ENCODE measurements at regions not wholly inside any gene's neighbourhood (a gene's known extent, or its start where the extent isn't known, plus 50 kb on each side); places are given as distances from the start of the nearest gene placed in this dataset.

GRCh38 chr22:22346401-22347107, 102.0 kb downstream of the VPREB1 start:
- DNase-seq: no peak

- no peak for DNase-seq
These were observed 103.7 kb downstream of the VPREB1 start for GRCh38 chr22:22348127-22348814.

DNA sequence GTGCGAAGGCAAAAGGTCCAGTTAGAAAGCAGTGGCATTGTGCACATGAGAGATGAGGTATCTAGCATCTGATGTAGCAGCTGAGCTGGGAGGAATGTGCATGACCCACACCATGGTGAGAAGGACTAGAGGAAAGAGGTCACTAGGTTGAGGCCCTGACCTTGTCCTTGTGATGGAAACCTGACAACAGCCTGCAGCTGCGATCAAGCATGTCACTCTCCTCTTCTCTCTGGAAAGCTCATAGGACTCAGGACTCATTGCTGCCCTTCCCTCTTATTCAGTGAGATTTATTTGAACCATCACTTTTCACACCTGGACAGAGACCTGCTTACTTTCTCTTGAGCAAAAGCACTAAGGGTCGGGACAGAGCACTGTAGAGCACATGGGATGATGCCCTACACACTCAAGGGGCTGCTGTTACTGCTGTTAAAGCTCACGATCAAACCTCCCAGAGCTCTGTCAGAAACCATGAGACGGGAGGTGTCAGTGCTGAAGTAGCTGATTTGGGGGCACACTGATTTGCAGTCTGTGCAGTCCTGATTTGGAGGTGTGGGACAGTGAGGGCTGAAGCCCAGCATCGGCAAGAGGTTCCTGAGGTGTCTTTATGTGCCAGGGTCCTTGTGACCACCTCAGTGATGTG, 104.3 kb downstream of the VPREB1 start:
- no peak for DNase-seq

DNA sequence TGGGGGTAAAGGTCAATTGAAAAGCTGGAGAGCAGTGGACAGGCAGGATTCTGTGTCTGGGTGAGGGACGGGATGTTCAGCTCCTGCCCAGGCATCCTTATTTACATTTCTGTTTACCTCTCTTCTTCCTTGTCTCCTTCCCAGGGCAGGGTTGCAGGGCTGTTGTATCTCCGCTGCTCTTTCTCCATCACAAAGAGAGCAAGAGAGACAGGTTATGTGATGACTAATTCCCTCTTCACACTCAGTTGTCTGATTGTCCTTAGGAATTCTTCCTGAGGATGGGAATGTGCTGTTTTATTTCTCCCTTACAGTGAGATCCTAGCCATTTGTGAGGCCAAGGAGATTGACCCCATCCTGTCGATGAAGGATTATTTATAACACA, 104.9 kb downstream of the VPREB1 start:
- DNase-seq: no peak

- no peak for DNase-seq
These were observed 106.8 kb downstream of the VPREB1 start for GRCh38 chr22:22351366-22351765.

- DNase-seq: no peak
These were observed 107.9 kb downstream of the VPREB1 start for GRCh38 chr22:22352371-22352999.

DNA sequence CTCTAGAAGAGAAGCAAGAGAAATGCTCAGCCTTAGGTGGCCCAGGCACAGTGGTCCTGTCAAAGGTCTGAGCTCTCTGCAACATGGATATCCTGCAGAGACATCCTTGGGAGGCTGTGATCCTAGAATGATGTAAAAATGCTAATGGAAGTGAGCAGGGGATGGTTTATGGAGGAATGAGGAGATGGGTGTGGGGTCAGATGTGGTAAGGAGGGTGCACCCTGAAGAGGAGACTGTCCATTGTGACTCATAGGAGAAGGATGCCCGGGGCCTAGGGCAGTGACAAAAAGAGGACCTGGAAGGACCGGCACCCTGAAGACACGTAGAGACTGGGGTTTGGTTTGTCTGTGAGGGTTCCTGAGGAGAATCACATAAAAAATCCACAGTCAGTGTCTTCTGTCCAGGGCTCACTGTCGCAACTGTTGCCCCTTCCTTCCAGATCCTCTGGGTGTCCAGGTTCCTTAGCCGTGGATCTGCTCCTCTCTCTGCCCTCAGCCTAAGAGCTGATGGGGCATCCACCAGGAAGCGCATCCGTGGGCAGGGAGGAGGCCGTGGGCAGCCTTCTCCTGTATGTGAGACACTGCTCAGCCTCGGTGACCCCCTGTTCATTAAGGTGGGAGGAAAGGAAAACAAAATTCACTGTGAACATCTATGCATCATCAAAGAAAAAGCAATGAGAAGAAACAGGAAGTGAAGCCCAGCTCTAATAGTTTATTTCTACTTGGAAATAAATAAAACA, 110.7 kb downstream of the VPREB1 start:
- DNase-seq: no peak

DNA sequence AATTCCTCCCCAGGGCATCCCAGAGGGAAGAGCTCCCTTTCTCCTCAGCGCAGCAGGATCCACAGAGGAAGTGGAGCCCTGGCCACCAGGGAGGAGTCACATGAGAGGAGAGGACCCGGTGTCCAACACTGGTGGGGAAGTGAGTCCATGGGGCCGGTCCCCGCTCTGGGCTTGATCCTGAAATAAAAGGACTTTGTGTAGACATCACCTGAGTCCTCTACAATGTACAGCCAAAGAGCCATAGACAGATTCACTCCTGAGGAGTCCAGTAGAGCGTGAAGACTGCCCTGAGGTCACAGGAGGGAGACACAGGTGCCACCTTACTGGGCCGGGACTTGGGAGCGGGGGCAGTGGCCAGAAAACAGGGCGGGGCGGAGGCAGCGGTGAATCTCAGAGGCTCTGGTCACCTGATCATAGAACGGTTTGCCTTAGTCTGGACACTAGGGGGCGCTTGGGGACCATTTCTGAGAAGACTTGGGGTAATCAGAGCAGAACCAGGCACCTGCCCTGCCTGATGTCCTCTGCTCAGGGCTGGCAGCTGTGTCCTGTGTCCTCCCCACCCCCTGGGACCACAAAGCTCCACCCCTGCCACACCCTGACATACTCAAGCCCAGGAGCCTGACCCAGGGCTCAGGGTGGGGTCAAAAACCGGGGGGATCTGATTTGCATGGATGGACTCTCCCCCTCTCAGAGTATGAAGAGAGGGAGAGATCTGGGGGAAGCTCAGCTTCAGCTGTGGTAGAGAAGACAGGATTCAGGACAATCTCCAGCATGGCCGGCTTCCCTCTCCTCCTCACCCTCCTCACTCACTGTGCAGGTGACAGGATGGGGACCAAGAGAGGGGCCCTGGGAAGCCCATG, 112.7 kb downstream of the VPREB1 start:
- DNase-seq: peak; percentile 87

DNA sequence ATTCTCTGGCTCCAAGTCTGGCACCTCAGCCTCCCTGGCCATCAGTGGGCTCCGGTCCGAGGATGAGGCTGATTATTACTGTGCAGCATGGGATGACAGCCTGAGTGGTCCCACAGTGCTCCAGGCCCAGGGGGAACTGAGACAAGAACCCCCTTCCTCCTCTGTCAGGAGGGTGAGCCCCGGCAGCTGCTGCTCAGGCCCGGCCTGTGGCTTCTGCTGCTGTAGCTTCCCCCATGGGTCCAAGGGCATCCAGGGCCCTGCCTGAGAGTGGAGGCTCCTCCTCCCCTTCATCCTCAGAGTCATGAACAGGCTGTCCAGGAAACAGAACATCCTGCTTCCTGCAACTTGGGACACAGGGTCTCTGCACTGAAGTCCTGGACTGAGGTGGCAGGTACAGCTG, 113.6 kb downstream of the VPREB1 start:
- DNase-seq: no peak

DNA sequence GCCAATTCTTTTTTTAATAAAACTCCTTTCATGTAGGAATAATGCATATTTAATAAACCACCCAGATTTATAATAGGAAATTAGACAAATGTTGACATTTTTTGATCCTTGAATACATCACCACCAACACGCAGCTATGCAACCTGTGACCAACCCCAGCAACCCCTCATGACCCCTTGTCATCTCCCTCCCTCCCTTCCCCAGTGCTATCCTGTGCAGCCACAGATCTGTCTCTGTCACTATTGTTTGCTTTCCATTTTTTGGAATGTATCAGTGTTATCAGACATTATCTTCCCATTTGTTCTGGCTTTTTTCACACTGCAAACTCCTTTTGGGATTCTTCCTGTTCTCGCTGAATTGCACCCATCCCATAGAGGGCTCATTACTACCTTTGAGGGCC, 114.1 kb downstream of the VPREB1 start:
- DNase-seq: no peak

DNA sequence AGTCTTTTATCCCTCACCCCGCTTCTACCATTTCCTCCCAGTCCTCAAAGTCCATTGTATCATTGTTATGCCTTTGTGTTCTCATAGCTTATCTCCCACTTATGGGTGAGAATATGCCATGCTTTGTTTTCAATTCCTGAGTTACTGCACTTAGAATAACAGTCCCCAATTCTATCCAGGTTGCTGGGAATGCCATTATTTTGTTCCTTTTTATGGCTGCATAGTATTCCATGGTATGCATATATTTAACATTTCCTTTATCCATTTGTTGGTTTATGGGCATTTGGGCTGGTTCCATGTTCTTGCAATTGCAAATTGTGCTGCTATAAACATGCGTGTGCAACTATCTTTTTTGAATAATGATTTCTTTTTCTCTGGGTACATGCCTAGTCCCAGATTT, 114.9 kb downstream of the VPREB1 start:
- no peak for DNase-seq

- DNase-seq: no peak
These were observed 115.4 kb downstream of the VPREB1 start for GRCh38 chr22:22360014-22360413.

- no peak for DNase-seq
These were observed 117.7 kb downstream of the VPREB1 start for GRCh38 chr22:22362311-22362710.

DNA sequence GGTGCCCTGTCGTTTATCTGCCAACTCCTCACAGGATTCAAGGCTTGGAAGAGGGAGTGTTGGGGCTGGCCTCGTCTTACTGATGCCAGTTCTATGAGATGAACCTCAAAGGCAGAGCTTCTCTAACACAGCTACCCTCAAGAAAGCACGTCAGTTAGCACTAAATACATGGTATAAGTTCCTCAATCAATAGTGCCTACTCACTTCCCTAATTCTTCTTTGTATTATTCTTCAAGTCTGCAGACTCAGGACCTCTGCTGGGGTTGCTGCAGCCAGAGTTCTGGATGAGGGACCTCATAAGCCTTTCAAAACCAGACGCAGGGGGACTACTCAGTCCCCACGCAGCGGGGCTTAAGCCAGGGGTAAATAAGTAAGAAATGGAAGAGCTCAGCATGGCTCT, 118.3 kb downstream of the VPREB1 start:
- DNase-seq: no peak

DNA sequence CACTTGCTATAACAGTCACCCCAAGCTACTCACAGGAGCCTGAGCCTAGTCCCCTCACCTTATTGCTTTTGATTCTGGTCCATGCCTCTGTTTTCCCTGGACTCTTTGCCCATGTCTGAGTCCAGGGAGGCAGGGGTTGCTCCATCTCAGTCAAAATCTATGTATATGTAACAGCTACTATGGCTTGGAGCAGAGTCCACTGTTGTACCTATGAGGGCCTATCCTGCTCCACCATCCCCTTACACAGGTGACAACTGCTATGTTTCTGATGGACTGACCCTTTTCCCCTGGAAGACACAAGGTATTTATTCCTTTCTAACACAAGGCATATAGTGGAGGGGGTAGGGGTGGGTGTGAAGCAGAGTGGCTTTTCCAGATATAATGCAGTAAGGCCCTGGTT, 119.6 kb downstream of the VPREB1 start:
- no peak for DNase-seq

DNA sequence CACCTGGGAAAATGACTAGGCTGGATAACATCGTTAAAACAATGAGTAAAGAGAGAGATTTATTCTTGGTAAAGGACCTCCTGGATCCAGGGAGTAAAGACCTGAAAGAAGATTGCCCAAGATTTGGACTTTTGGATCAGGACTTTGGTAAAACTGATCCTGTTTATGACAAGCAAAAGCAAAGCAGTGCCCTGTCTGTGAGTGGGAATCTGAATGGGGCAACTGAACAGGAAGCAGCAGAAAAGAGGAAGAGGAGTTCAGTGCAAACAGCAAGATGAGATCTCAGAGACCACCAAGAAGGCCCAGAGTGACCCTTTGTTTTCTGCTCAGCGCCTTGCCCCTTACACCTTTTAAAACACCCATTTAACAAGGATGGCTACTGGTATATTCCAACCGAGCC, 122.0 kb downstream of the VPREB1 start:
- DNase-seq: no peak

GRCh38 chr22:22368516-22368915, 123.9 kb downstream of the VPREB1 start:
- no peak for DNase-seq

DNA sequence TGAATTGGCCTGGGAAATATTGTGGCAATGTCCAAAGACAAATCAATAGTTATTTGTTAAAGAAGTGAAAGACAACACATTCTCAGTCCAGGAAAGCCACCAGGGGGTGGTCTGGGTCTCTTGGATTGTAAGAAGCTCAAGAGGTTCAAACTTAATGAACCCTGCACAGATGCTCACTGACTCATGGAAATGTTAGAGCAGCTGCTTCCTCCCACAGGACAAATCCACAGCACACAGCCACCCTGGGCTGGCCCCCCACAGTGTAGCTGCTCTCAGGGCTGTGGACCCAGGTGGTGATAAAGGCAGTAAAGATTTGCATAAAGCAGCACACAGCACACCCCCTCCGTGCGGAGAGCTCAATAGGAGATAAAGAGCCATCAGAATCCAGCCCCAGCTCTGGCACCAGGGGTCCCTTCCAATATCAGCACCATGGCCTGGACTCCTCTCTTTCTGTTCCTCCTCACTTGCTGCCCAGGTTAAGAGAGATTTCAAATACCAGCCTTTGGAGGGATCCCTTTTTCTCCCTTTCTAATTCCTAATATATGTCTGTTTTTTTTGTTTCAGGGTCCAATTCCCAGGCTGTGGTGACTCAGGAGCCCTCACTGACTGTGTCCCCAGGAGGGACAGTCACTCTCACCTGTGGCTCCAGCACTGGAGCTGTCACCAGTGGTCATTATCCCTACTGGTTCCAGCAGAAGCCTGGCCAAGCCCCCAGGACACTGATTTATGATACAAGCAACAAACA, 124.8 kb downstream of the VPREB1 start:
- peak; percentile 50 for DNase-seq

- DNase-seq: no peak
These were observed 125.3 kb downstream of the VPREB1 start for GRCh38 chr22:22369964-22370270.

DNA sequence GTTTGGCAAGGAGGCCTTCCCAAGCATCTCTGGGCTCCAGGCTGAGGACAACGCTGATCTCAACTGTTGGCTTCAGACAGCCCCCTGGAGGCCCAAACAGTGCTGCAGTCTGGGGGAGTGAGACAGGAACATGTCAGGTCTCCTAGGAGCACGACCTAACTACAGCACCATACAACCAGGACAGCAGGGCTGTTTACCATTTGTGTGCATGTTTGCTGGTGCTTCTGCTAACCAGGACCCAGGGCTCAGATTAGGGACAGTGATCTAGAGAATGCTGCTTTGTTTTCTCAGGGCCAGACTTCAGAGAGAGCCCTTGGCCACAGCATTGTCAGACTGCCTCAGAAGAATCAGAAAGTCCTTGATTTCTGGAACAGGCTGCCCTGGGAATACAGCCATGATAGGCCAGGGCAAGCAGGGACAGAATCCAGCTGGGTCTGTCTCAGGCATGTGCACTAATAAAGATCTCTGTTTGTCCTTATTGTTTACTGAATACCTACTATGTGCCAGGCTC, 126.5 kb downstream of the VPREB1 start:
- no peak for DNase-seq

DNA sequence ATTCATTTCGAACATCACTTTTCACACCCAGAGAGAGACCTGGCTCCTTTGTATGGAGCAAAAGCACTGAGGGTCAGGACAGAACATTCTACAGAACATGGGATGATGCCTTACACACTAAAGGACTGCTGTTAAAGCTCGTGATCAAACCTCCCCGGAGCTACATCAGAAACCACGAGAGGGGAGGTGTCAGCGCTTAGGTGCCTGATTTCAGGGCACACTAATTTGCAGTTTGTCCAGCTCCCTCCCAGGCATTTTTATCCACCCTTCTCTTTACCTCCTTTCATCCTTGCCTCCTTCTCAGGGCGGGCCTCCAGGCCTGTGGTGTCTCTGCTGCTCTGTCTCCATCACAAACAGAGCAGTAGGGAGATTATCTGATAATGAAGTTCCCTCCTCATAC, 127.5 kb downstream of the VPREB1 start:
- no peak for DNase-seq
